Middle frontal gyrus (tissue), 1 donor: ENCODE measurements at regions not wholly inside any gene's neighbourhood (a gene's known extent, or its start where the extent isn't known, plus 50 kb on each side); places are given as distances from the start of the nearest gene placed in this dataset.
"Not testable (repeated sequence)": the region's sequence is repeated elsewhere in the genome, so short reads cannot be mapped to it uniquely, and the experiment has no call there.

Experiments used
- DNase-seq: peaks from one replicate; pipeline ENCODE4 v3.0.0-alpha.2; 2015; ENCODE audit warnings: low spot score; ENCODE audit errors: extremely low spot score

DNA sequence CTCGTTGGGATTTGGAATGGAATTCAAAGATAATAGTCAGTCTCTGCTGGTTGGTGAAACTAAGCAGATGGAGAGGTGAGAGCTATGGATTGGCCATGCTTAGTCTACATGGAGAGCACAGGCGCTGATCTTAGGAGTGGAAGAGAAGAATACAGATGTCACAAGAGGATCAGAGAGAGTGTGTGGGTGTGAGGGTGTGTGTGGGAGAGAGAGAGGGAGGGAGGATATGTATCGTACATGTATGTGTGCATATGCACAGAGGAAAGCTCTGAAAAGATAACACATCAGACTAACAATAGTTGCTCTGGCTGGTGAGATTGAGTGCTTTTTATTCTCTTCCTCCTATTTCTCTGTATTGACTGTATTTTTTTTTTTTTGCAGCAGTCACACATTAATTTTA lies 686.2 kb upstream of the TBX3 start:
- DNase-seq = no peak

DNA sequence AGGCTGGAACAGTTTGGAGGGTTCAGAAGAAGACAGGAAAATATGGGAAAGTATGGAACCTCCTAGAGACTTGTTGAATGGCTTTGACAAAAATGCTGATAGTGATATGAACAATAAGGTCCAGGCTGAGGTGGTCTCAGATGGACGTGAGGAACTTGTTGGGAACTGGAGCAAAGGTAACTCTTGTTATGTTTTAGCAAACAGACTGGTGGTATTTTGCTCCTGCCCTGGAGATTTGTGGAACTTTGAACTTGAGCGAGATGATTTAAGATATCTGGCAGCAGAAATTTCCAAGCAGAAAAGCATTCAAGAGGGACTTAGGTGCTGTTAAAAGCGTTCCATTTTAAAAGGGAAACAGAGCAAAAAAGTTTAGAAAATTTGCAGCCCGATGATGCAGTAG lies 682.3 kb upstream of the TBX3 start:
- not testable (repeated sequence) for DNase-seq

DNA sequence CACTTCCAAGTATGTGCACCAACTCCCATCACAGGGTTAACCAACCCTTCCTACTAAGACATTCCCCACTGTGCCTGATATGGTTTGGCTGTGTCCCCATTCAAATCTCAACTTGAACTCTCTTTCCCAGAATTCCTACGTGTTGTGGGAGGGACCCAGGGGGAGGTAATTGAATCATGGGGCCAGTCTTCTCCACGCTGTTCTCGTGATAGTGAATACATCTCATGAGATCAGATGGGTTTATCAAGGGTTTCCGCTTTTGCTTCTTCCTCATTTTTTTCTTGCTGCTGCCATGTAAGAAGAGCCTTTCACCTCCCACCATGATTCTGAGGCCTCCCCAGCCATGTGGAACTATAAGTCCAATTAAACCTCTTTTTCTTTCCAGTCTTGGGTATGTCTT lies 681.8 kb upstream of the TBX3 start:
- not testable (repeated sequence) for DNase-seq

DNA sequence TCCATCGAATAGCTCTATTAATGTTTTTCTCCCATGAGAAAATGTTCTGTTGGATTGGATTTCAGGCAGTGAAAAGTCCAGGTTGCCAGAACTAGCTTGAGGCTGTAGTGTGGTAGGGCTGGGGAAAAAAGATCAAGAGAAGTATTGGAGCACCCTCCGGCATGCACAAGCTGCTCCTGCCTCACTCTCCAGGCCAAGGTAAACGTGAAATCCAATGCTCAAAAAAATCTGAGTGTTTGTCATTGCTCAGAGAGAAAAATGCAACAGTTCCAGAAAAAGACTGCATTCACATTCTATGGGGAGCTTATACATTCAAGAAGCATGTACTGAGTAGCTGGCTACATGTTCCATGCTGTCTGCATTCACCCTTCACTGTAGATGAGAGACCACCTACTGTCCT lies 680.9 kb upstream of the TBX3 start:
- DNase-seq = no peak

DNA sequence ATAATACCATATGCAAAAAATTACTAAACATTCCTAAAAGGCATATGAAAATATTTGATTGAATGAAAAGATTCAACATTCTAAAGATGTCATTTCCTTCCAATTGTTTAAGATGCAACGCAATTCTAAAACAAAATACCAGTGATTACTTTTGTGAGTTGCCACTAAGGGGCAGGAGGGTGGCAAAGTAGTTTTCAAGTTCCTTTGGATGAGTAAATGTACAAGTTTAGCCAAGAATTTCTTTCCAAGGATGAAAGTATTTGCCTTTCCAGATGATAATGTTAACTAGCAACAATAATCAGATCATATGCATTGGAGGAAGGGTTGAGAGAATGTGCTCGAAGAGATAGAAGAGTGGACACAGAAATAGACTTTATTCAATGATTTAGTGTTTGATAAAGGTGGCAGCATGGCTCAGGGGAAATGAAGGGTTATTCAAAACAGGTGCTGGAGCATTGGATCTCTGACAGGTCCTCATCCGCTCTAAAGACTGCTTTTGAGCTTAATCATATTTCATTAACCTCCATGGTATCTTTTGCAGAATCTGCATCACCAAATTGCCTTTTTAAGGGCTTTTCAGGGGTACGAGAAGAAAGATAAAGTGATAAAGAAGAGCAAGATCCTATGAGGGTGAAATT lies 678.5 kb upstream of the TBX3 start:
- no peak for DNase-seq

DNA sequence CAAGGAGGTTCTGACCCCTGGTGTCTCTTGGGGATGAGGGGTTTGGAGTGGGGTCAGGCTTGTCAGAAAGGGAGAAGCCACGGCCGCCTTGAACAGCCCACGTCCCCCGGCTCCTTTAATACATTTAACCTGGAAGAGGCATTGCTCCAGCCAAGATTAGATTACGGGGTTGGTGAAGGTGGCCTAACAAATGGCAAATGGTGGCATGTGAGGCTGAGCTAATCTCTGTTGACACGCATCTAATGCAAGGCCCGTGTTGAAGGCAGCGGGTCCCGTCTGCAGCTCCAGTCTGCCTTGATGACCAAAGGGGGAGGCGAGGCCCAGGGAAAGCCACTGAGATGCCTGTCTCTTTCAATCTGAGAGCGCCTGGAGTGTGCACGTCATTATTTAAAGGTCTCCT lies 673.7 kb upstream of the TBX3 start:
- no peak for DNase-seq

DNA sequence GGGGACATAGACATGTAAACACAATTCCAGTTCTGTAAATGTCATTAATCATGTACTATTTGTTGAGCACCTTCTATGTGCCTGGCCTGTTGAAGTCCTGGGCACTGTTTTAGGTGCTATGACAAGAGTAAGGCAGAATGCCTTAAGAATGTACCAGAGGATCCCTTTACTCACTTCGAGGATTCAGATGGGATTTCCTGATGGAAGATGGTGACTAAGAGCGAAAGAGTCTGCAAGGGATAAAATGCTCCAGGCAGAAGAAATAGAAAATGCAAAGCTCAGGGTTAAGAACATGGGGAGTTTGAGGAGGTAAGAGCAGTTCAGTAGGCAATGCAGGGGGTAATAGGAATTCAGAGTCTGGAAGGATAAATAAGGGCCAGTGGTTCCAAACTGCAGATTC lies 671.3 kb upstream of the TBX3 start:
- DNase-seq = no peak

DNA sequence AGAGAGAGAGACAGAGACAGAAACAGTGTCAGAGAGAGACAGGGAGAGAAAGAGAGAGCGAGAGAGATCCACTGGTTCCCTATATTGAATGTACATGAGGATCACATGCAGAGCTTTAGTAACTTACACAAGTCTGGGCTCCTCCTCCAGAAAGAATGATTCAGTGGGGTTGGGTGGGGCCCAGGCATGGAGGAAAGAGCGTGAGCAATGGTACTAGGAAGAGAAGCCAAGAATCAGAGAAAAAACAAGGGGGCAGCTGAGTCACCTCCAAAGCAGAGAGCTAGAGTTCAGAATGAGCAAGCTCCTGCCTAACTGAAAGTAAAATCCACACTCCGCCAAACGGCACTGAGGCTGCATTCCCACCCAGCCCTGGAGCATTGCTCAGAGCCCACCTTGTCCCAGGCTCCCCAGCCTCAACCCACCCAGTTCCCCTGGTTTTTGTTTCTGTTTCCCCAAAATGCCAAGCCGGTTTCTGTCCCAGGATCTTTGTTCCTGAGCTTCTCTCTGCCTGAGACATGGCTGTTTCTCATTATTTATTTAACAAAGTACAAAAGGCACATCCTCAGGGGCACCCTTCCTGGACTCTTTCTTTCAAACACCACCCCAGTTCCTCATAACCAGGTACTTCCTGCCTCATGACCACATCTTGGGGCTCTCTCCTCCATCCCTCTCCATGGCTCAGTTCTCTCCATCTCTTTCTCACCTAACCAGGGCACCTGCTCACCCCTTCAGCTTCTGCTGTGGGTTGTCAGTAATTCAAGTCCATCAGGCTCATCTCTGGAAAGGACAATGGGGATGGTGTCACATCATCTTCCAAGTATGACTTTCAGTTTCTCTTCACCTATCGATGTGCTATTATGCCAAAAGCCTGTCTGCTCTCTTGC lies 670.3 kb upstream of the TBX3 start:
- no peak for DNase-seq

DNA sequence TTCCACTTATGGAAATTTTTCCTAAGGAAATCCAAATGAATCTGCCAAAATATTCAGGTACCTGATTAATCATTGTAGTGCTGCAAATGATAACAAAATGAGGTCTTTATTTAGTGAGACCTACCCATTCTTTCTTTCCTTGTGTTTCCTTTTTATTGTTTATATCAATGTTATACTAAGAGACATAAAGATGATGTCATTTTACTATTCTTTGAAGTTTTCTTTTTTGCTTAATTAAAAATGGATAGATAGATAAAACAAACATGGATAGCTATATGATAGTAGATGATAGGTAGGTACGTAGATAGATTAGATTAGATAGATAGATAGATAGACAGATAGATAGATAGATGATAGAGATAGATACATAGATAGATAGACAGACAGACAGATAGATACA lies 669.5 kb upstream of the TBX3 start:
- no peak for DNase-seq

DNA sequence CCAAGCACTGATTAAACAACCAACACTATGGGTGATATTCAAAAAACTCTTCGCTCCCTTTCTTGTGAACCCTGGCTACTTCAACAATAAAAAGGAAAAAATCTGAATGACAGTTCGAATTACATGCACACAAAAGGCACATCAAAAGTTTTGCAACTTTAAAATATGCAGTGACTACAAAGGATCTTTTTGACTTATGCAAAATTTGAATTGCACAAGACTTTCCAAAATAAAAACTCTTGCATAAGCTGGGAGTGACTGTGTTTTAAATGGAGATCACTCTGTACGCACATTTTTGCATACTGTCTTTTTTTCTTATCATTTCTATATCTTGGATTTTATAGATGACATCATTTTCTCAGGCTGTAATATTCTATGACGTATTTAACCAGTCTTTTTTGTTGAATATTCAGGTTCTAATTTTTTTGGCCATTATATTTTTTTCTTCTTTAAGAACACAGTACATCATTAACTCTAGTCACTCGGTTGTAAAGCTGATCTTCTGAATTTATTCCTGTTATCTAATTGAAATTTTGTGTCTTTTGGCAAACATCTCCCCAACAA lies 667.6 kb upstream of the TBX3 start:
- DNase-seq = no peak

DNA sequence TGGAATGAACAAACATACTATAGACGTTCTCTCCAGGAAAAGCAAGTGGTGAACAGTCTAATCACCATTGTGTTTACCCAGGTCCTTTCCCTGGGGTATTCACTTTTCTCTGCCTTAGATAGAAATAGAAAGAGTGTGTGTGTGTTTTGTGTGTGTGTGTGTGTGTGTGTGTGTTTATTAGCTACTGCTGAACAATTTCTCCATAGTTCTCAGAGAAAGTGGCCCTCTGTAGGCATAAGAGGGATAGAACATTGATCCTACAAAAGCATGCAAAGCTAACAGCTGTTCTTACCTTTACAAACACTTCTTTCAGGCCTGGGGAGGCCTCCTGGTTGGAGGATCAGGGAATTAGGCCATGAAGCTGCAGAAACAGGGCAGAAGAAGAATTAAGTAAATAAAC lies 665.7 kb upstream of the TBX3 start:
- no peak for DNase-seq

DNA sequence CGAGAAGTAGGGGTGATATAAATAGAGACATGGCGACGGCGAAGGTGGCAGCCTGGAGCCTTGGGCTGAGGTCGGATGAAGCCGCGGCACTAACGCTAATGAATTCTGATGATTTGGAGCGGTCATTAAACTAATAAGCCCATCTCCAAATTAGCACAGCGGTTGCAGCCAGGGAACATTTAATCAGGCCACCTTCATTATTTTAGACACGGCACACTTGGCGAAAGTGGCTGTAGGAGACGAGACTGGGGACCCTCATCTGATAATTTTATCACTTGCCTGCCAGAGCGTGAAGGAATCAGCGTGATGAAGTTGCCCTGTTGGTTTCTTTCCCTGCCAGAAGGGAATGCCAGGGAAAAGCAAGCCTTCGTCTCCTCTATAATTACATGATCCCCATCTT lies 664.3 kb upstream of the TBX3 start:
- DNase-seq = no peak

DNA sequence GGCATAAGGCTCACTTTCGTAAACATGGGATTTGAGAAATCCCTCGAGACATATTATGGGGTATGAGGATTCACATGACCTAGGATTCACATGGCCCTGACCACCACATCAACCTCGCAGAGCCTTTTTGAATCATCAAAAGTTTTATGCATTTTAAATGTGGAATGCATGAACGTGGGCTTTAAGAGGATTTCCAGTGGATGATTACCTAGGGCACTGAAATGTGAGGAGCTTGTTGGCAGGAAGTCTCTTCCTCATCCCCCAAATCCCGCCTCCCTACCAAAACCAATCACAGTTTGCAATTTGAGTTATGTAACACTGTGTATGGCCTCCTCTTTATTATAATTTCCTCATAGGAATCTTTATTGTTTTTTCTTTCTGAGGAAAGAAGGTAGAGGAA lies 659.6 kb upstream of the TBX3 start:
- no peak for DNase-seq

DNA sequence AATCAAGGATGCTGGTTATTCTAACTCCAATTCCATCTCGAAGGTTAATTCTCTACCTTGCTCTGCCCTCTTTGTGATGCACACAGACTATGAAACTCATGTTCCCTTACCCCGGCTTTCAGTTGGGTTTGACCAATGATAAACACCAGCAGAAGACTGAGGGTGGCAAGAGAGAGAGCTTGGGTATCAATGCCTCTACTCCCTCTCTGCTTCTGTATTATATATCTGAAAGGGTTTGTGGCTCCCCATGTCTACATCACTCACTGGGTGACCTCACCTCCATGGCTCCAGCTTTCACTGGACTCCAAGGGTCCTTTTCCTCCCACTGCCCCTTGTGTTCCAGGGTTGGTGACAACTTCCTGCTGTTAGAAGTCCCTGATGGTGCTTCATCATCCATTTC lies 659.0 kb upstream of the TBX3 start:
- DNase-seq = no peak

DNA sequence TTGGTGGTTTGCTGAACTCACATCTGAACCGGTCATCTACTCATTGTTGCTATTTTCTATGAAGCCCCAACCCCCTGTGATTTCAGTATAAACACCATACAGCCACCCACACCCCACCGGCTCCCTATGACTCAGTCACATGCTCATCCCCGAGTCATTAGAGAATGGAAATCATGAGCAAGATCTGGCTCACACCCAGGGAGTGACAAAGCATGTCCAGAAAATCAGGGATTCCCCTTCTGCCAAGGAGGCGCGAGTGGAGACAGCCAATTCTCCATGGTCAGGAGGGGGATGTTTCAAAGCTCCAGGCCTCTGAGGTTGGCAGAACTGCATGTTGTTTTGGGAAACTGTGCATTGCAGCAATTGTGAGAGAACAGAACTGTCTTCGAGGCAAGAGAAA lies 657.5 kb upstream of the TBX3 start:
- no peak for DNase-seq

DNA sequence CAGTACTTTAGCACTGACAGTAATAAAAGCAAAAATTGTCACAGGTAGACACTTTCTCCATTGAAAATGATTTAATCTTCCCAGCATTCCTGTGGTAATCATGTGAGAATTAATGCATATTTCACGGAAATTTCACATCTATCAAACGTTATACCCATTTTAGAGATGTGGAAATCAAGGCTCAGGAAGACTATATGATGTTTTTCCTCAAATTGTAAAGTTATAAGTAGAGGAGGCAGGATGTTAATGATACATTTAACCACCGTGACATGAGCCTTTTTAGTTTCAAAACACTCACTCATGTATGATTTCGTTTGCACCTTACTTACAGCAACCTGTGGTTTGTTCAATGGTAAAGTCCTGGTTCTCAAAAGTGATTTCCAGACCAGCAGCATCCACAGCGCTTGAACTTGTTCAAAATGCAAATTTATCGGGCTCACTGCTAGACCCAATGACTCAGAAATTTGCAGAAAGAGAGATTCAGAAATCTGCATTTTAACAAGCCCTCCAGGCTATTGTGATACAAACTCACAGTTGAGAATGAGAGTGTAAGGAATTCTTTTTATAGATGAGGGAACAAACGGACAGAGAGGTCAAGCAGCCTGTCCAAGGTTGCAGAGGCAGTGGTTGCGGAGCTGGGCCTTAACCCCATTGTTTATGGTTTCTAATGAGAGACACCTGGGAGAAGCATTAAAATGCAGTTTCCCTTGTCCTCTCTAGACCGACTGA lies 654.8 kb upstream of the TBX3 start:
- no peak for DNase-seq

DNA sequence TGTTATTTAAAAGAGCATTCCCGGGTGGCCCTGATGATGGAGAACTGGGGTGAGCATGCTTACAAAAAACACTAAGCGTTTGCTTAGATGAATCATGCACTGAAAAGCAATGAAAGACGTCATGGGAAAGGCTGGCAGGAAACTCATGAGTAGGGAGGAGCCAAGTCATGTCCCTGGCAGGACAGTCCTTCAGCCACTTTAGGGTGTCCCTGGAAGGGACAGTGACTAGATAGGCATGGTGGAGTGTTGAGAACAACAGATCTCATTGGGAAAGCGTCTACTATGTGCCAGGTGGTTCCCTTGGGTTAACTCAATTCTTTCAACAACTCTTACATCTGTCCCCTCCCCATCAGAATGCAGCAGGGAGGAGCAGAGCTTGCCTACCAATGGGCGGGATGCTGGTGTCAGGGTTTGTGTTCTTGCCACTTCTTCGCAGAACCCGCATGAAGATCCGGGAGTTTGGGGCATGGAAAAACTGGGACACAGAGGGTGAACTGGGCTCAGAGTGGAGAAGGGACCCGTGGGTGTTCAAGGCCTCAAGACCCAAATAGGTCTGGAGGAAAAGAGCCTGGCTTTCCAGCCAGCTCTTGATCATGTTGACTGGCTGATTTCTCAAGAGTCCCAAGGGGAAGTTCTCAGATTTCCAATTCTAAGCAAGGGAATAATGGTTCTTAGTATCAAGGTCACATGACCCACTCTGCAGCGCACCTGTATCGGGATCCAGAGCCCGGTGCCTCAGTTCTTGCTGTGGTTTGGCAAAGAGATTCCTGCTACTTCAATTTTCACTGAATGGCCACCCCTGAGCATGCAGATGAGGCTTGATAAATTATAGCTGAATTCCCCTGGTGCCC lies 653.9 kb upstream of the TBX3 start:
- DNase-seq = no peak

DNA sequence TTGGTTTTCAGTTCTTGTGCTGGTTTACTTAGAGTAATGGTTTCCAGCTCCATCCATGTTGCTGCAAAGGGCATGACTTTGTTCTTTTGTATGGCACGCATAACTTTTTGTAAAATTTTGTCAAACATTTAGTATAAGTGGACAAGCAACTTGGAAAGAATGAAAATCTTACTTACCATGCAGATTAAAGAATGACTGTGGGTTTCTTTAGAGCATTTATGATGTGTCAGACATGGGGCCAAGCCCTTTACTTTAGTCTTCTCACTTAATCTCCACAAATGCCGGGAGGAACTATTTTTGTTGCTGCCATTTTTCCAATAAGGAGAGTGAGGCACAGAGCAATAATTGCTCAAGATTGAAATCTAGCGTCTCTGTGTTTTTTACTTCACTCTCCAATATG lies 652.5 kb upstream of the TBX3 start:
- no peak for DNase-seq

DNA sequence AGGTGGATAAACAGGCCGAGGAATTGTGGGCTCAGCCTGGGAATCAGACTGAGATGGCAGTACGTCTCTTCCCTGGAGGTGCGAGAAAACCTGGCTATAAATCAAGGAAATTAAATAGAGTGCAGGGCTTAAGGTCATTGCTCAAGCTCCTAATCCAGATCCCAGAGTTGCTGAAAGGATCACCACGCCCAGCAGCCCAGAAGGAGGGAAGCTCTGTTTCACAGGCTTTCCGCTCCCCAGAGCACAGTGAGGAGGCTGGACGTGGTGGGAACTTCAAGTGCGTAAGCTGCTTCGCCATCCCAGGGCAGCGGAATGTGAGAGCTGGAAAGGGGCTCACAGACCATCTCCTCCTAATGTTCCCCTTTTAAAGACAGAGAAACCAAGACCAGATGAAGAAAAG lies 651.6 kb upstream of the TBX3 start:
- DNase-seq = no peak

DNA sequence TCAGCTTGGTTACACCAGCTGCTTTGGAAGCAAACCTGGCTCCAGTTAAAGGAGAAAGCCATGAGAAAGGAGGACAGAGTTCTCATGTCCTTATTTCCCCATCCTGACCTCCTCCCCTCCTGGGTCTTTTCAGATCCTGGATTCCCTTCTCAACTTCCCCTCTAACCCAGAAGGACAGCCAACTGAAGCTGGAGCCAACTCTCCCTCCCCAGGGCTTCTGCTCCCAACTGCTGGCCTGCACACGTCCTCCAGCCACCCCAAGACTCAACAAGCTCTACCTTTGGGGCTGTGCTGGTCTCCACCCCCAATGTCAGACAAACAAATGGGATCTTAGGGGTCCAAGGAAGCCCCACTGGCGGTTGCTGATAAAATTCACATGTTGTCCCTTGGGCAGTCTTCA lies 651.1 kb upstream of the TBX3 start:
- DNase-seq = no peak

DNA sequence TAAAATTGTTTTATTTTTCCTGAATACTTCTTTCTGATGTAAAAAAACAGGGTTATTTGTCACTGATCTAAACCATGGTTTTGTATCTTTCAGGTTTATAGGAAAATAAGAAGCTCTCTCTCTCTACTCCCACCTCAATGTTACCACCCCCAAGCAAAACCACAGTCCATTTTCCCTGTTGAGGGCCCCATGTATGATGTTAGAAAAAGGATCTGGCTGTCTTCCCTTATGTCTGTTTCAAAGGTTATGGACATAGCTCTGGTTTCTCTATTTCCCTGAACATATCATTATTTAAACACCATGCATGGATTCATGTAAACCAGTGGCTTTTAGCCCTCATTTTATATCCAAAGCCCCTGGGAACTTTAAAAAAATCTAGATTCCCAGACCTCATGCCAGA lies 649.0 kb upstream of the TBX3 start:
- no peak for DNase-seq
